CD4-positive, alpha-beta T cell treated with Interleukin-15 for 4 hours (primary cell): ENCODE measurements at regions not wholly inside any gene's neighbourhood (a gene's known extent, or its start where the extent isn't known, plus 50 kb on each side); places are given as distances from the start of the nearest gene placed in this dataset.
"Not testable (repeated sequence)": the region's sequence is repeated elsewhere in the genome, so short reads cannot be mapped to it uniquely, and the experiment has no call there.

ENCODE experiments used
- DNase-seq: peaks from one replicate; pipeline ENCODE4 v3.0.0-alpha.2; 2020; ENCODE audit warnings: low spot score

DNA sequence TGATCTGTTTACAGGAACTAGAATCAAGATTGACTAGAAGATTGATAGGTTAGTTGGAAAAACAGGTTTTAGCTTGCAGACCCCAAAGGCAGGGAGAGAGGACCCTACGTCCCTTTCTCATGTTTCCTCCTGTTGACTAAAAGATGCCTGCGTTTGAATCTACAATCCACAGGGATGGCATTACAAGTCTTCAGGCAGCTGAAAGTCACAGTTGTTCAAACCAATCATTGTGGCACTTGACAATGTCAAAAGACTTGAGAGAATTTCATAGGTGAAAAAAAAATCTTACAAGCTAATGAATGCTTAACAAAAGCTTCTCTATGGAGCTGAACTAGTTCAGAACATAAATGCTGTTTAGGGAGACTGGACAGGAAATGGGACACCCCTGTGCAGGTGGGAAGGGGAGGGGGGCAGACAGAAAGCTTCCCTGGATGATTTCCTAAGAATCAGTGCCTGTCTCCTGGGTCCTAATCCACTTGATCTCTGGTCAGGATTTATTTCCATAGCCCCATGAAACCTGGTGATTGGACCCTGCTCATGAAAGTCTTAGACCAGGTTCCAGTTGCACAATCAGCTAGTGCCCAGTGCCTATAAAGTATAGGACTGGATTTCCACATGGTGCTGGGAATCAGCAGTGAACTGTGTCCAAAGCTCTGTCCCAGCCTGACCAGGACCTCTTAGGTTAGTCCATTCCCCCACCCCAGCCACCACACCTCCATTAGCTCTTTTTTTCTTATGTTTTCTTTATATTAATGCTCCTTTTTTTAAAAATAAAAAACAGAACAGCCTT is 91.6 kb upstream of the BCAR3 start:
- DNase-seq: no peak

DNA sequence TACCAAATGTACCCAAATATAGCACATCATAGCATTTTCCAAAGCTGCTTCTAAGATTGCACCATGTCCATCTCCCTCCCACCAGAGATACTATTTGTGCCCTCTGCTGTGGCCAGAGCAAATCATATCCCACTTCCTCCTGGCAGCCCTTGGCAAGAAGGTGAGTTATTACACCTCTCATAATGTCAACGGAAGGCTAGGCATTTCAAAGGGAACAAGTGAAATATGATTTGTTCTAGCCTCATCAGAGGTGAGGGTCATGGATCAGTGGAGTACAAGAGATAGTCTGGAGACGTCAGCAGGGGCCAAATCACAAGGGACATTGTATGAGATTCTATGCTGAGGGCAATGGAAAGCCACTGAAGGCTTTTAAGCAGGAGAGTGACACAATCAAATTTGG is 90.2 kb upstream of the BCAR3 start:
- no peak for DNase-seq

DNA sequence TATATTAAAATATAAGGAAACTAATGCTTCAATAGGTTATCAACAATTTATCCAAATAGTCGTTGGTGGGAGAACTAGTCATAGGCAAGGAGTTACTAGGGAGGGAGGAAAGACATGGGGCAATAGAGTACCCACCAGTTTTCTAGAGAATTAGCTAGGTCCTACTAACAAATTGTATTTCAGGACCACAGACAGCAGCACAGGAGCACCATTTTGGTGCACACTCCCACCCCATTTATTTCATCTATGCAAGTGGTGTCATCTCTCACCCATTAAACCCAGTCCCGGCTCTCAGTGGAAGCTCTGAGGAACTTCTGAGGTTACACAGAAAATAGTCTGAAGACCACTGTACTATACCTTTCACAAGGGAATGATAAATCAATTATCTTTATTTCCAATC is 89.0 kb upstream of the BCAR3 start:
- no peak for DNase-seq

DNA sequence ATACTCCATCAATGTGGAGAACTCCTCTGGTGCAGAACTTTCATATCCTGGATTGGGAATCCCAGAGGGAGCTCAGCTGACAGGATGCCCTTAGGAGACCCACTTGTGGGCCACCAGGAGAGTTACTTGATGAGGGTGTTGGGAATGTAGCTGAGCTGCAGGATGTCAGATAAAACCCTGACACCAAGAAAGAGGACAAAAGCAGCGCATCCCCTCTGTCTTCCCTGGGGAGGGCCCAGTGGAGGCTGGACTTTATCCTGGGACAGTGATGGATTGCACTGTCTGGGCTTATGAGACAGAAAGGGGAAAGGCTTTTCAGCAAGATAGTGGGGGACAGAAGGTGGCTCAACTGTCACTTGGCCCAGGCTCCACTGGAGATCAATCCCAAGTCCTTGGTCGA is 88.1 kb upstream of the BCAR3 start:
- DNase-seq: no peak

DNA sequence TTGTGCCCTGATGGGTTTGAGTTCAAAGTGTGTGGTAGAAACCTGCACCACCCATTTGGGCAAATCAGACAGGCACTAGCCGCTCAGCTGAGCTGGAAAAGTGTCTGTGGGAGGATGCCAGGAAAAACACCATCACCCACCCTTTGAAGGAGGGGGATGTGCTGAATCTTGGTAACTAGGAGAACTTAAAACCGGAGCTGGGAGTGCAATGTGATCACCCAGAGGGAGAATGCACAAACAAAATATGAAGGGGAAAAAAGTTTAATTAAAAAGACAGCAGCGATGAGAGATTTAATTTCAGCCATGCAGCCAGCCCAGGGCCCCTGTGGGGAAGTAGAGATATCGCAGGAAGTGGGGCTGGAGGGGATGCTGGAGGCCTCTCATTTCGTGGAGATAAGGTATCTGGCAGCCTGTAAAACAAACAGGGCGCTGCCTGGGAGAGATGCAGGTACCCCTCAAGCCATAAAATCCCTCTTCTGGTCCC is 86.8 kb upstream of the BCAR3 start:
- DNase-seq: no peak

DNA sequence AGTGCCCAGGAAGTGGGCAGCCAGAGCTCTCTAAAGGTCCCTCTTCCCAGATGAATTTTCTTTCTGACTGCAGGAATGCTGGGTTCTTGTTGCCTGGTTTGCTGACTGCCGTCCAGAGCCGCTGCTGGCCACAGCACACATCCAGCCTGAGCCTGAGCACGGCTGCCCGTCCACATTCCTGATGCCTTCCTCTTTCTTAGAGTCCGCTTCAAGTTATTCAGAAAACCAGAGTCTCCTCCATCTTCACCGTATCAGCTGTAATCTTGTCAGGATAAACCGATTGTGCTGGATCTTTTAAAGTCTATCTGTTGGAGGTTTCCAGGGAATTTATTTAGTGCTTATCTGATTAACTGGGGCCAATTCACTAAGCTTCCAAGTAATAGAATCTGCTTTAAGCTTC is 84.8 kb upstream of the BCAR3 start:
- no peak for DNase-seq

DNA sequence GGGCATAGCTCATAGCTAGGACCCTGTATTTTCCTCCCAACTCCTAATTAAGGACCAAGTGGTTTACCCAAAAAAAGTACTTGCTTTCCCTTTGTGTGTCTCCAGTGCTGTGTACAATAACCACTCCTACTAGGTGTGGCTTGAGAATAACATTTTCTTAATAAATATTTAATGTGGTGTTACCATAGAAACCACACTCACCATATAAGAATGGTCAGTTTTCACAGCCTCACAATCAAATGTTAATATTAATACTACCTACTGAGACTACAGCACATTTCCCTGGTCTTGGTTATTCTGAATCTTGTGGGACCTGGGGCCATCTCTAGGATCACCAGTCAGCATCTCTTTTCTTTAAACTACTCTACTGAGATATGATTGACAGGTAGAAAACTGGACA is 83.5 kb upstream of the BCAR3 start:
- no peak for DNase-seq

DNA sequence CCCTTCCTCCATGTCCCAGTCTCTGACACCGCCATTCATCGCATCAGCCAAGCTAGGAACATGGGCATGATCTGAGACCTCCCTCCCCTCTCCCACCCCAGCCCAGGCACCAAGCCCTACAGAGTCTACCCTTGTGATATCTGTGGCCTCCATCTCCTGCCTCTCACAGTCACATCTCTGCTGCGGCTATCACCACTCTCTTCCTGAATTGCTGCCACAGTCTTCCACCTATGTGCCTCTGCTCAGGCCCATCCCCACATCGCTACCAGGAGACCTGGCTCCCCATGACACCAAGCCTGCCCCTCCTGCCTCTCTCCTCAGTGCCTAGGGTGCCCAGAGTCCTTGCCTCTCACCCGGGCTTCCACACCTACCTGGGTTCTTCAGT is 82.7 kb upstream of the BCAR3 start:
- no peak for DNase-seq

DNA sequence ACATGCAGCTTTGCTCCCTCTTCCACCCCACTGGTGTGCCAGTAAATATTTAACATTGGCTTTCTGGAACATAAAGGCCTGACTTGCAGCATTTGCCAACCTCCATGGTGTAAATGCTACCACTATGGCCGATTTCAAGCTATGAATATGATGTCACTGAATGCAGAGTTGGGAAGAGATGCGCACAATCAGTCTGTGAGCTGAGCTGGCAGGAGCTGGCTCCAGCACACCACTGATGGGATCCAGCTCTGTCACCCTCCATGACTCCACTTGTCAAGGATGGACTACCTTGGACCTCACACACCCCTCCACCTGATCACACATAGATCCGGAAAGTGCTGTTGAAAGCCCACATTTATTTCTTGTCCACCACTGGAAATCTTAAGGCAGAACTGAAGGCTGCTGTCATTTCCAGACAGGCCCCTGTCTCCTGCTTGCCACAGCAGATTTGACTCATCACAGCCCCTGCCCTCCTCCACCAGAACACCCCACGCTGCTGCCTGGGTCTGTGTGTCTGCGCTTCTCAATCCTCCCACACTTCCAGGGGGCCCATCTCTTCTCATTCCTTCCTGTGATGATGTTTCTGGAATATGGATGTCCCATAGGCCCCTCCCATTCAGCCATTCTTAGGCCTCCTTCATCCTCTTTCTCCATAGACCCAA is 82.2 kb upstream of the BCAR3 start:
- no peak for DNase-seq

DNA sequence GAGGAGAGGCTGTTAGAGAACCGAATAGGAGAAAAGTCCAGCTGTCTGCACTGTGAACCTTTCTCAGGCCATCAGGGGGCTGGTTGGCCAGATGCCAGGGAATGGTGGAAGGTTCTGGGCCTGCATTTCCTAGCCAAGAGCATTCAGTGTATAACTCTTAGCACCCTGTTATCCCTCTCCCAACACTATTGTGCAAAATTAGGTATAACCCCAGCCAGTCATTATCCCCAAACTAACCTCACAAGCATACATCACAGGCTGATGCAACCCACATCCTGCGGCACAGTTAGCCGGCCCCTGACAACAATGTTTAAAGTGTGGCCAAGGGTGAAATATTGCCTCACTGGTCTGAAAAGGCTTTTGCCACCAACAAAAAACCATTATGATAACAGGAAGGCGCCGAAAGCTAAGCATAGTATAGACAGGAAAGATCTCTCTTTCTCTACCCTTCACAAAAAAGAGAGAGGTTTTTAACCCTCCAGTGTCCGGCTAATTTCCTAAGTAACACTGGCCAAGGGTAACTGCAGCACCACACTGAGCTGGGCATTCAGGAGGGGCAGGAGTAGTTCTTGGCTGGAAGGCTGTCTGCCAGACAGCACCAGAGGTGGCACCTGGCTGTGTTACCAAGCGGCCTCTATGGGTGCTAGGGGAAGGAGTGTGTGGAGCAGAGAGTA is 77.3 kb upstream of the BCAR3 start:
- no peak for DNase-seq

DNA sequence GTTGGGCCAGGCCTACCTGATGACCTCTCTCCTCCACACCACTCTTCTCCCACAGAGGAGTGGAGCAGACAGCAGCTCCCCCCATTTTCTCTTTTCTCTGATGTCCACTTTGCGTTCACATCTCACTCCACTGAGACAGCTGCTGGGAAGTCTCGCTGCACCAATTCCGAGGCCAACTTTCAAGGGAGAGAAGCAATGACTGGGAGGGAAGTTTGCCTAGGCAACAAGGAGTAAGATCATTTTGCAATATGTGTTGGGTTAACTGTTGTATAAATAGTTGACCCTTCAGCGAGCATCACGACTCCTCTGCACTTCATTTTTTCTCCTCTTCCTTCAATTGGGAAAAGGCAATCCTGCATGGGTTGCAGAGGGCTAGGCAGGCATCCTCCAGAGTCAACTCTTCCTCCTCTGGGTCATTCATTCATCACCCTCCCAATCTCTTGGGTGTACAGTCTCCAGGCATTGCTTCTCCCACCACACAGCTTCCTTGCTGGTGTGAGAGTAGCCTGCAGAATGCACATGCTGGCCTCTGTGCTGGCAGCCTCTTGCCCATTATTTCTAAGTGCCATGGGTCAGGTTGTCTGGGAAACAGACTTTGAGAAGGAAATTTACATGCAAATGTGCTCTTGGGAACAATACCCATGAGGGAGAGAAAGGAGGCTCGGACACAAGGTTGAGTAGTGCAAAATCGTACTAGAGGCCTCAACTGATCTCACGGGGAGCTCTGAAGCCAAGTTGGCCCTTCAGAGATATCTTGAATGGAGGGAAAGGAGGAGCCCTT is 75.8 kb upstream of the BCAR3 start:
- DNase-seq: no peak

DNA sequence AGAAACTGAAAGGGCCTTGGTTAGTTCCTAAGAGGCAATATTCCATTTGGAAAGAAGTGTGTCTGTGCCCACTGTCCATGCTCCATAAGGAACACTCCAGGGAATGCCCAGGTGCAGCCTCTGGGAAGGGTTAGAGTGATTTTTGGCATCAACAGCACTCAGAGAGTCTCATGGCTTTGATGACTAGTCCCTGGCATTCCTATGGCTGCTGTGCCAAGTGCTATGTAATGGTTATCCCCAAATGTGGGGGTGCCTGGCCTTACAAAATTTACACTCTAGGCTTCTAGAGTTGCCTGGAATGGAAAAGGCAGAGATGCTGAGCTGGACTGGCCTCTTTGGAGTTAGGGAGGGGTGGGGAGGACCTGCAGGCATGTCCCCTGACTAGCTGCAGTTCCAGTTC is 75.0 kb upstream of the BCAR3 start:
- DNase-seq: no peak

DNA sequence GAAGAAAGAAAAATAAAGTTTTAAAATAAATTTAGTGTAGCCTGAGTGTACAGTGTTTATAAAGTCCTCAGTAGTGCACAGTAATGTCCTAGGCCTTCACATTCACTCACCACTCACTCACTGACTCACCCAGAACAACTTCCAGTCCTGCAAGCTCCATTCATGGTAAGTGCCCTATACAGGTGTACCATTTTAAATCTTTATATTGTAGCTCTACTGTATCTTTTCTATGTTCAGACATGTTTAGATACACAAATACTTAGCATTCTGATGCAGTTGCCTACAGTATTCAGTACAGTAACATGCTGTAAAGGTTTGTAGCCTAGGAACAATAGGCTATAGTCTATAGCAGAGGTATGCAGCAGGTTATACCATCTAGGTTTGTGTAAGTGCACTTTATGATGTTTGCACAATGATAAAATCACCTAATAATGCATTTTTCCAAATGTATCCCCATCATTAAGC is 73.6 kb upstream of the BCAR3 start:
- DNase-seq: not testable (repeated sequence)

DNA sequence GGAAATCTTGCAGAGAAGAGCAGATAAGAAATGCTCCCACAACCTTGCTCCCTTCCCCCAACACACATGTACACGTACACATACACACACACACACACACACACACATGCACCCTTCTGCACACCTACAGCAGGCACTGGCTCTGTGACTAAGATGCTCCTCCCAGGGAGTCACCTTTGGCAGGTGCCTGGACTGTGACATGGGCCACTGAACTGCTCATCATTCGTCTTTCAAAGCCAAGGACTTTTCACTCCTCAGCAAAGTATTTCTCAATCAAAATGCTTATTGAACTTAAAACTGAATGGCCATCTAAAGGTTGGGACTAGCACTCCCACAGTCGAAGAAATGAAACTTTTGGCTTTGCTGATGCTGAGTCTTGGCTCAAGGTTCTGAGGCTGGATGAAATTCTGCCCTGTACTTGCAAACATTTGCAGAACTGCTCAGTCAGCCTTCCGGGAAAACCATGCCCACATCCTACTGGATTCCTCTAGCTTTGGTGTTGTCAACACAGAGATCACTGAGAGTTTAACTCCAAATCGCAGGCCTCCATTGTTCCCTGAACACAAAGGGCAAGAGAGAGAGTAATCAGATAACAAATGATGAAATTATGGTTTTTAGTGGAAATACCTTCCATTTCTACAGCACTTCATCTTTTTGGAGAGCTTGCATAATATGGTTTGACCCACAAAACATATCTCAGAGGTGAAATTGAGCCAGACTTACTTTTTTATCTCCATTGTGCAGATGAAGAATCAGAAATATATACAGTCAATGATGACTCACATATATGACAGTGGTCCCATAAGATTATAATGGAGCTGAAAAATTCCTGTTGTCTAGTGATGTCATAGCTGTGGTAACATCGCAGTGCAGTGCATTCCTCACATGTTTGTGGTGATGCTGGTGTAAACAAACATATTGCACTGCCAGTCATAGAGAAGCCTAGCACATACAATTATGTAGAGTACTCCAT is 72.4 kb upstream of the BCAR3 start:
- no peak for DNase-seq

DNA sequence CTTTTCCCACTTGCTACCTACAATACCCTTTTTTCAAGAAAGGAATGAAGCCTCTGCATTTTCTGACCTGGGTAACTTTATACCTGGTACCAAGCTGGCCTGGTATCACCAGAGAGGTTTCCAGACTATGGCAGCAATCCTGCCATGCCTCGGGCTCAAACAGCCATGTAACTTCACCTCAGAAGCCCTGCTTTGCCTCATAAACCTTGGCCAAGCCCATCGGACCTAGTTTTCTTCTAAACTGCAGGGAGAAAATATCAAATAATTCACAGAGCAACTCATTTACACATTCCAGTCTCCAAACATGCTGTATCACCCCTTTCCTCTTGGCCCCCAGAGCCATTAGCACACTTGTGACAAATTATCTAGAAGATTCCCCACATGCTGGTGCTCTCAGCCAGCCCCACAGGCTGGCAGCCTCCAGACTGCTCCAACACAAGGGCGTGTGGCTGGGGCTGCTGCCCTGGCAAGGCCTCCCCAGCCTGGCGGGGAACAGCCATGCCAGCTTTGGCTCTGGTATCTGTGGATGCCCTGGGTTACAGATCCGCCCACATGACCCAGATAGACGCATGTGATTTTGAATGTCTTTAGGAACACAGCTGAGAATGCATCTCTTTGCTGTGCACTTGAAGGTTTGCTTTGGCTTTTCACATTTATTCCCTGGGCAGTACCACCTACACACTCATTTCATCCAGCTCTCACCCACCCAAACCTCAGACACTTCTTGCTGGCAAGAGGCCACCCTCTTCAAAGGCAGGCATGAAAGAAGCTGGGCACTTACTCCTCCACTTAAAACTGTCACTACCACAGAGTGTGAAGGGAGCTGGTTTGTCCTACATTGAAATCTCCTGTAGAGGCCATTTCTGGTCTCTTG is 70.0 kb upstream of the BCAR3 start:
- DNase-seq: no peak

DNA sequence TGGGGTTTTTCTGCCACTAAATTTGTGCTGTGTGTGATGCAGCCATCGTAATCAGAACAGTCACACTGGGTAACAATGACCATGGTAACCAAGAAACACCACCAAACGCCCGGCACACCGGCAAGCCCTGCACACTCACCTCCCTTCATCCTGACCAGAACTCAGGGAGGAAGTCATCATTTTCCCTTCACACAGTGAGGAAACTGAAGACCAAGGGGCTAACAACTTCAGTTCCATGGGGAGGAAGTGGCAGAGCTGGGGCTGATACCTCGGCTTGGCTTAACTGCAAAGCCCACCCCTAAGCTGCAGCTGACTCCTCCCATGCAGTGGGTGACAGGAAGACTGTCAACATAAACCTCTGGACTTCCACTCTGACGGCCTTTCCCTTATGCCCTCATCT is 69.3 kb upstream of the BCAR3 start:
- DNase-seq: no peak

DNA sequence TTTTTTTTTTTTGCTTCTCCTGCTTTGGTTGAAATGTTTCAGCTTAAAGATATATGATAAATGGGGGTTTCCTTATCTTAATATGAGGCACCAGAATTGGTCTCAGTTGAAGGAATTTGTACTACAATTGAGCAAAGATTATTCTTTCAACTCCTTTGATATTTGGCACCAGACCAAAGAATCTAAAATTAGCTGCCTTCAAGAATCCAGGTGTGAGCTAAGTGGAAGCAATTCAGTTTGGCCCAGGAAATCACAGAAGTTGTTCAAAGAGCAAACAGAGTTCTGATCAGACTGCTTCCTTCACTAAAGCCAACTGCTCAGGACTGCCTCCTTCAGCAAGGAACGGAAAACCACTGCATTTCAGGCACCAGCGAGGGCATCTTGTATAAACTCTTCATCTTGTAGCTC is 68.3 kb upstream of the BCAR3 start:
- DNase-seq: no peak

DNA sequence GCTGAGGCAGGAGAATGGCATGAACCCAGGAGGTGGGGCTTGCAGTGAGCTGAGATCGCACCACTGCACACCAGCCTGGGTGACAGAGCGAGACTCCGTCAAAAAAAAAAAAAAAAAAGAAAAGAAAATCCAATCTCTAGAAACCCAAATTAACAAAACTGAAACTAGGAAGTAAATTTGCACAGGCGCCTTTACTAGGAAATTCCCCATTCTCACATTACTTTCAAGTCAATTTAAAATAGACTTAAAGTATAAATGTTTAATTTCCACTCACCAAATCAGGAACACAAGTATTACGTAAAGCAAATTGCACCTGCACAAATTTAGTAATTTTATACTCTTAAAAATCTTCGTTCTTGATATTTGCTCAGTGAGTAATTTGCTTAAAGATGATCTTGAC is 67.8 kb upstream of the BCAR3 start:
- no peak for DNase-seq

DNA sequence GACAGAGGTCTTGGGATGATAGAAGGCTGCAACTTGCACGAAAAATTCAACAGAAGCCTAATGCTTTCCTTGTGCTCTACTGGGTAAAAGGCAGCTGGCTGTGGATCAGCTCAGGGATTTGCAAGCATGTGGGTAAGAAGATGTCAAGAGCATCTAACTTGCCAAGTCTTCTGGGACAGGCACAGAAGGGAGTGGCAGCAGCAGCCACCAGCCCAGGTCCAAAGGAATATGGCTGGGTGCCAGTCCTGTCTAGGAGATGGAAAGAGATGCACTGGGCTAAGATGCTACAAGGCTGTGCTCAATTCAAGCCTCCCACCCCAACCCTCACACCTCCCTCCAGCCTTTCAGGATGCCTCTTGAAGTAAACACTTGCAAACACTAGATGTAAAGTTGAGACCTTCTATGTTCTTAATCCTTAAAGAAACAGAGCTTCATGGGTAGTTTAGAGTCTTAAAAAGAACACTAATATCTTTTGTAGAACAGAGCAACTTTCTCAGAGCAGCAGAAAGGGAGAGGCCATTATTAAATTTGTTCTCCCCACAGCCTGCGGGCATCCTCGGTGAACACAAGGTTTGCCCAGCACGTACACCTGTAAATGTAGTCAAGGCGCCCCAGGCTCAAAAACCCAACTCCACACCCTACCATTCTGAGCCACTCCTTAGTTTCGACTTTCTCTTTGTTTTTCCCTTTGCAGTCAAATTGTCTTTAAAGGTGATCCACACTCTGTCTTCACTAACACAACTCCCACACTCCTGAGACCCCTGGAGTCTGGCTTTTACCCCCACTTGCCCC is 64.6 kb upstream of the BCAR3 start:
- DNase-seq: no peak
